ENCODE measurements at regions not wholly inside any gene's neighbourhood (a gene's known extent, or its start where the extent isn't known, plus 50 kb on each side); places are given as distances from the start of the nearest gene placed in this dataset.

DNA sequence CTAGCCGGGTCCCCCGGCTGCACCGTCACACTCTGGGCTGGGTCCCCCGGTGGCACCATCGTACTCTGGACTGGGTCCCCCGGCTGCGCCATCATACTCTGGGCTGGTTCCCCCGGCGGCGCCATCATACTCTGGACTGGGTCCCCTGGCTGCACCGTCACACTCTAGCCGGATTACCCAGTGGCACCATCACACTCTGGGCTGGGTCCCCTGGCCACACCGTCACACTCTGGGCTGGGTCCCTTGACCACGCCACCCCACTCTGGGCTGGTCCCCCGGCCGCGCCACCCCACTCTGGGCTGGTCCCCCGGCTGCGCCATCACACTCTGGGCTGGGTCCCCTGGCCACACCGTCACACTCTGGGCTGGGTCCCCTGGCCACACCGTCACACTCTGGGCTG lies 653.8 kb upstream of the ID2 start:
- no peaks in the 10 kb centered on the region for H3K9me3 ChIP-seq (ENCODE audit: control insufficient read depth in 2 of 2, insufficient read depth in 1 of 2, low read length in 1 of 2)
- no peak overlapping the region for H3K27ac ChIP-seq (ENCODE audit: low read depth in 1 of 2, low read length in 1 of 2)
- H3K4me3 ChIP-seq (ENCODE audit: low read length in 2 of 2), result no peak overlapping the region
- no peaks in the 10 kb centered on the region for H3K27me3 ChIP-seq (ENCODE audit: control insufficient read depth in 2 of 2, insufficient read depth in 1 of 2, low read length in 1 of 2)
- no peaks in the 10 kb centered on the region for H3K4me1 ChIP-seq (ENCODE audit: control insufficient read depth in 2 of 2, insufficient read depth in 2 of 2, low read length in 2 of 2)
- no peak for DNase-seq (ENCODE audit: low read depth in 6 of 9, low spot score in 9 of 9)
- 85% methylated on average over 21 of the region's 21 CpGs for WGBS
- no peaks in the 10 kb centered on the region for H3K36me3 ChIP-seq (ENCODE audit: control insufficient read depth in 2 of 2, insufficient read depth in 2 of 2, low read length in 1 of 2)

DNA sequence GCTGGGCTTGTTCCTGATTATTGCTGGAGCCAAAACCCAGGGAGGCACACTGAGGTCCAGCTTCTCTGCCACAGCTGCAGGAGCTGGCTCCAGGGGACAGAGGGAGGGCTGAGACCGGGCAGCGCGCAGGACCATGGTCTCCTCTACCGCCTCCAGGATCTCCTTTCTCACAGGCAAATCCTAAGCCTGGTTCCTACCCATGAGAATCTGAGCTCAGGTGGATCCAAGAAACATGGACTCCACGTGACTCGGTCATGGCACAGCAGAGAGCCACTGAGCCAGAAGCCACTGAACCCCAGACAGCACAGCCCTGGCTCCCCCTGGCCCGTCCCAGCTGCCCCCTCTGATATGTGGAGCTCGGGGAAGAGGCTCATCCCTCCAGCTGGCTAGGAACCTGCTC lies 653.4 kb upstream of the ID2 start:
- H3K9me3 ChIP-seq (ENCODE audit: control insufficient read depth in 2 of 2, insufficient read depth in 1 of 2, low read length in 1 of 2), result no peaks in the 10 kb centered on the region
- no peak overlapping the region for H3K4me3 ChIP-seq (ENCODE audit: low read length in 2 of 2)
- no peaks in the 10 kb centered on the region for H3K4me1 ChIP-seq (ENCODE audit: control insufficient read depth in 2 of 2, insufficient read depth in 2 of 2, low read length in 2 of 2)
- 87% methylated on average over 8 of the region's 8 CpGs for WGBS
- H3K36me3 ChIP-seq (ENCODE audit: control insufficient read depth in 2 of 2, insufficient read depth in 2 of 2, low read length in 1 of 2), result no peaks in the 10 kb centered on the region
- H3K27me3 ChIP-seq (ENCODE audit: control insufficient read depth in 2 of 2, insufficient read depth in 1 of 2, low read length in 1 of 2), result no peaks in the 10 kb centered on the region
- DNase-seq (ENCODE audit: low read depth in 6 of 9, low spot score in 9 of 9), result no peak
- no peak overlapping the region for H3K27ac ChIP-seq (ENCODE audit: low read depth in 1 of 2, low read length in 1 of 2)

DNA sequence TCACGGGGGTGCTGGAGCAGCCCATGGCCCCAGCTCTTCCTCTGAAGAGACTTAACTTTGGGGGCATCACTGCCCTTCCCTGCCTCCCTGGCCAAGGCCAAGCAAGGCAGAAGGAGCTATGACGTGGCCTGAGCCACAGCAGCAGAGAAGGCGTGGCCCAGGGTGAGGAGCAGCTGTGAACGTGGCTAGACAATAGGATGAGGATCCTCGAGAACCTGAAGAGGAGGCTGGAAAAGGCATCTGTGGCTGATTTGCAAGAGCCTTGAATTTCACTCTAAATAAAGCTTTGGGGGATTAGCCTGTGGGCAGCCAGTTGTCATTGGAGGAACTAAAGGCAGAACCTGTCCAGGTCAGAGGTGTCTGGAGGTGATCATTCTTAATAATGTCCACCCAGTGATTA lies 652.9 kb upstream of the ID2 start:
- H3K27ac ChIP-seq (ENCODE audit: low read depth in 1 of 2, low read length in 1 of 2), result no peak overlapping the region
- WGBS, result 89% methylated on average over 5 of the region's 5 CpGs
- H3K27me3 ChIP-seq (ENCODE audit: control insufficient read depth in 2 of 2, insufficient read depth in 1 of 2, low read length in 1 of 2), result no peaks in the 10 kb centered on the region
- no peaks in the 10 kb centered on the region for H3K9me3 ChIP-seq (ENCODE audit: control insufficient read depth in 2 of 2, insufficient read depth in 1 of 2, low read length in 1 of 2)
- DNase-seq (ENCODE audit: low read depth in 6 of 9, low spot score in 9 of 9), result no peak
- no peaks in the 10 kb centered on the region for H3K4me1 ChIP-seq (ENCODE audit: control insufficient read depth in 2 of 2, insufficient read depth in 2 of 2, low read length in 2 of 2)
- H3K4me3 ChIP-seq (ENCODE audit: low read length in 2 of 2), result no peak overlapping the region
- H3K36me3 ChIP-seq (ENCODE audit: control insufficient read depth in 2 of 2, insufficient read depth in 2 of 2, low read length in 1 of 2), result no peaks in the 10 kb centered on the region

DNA sequence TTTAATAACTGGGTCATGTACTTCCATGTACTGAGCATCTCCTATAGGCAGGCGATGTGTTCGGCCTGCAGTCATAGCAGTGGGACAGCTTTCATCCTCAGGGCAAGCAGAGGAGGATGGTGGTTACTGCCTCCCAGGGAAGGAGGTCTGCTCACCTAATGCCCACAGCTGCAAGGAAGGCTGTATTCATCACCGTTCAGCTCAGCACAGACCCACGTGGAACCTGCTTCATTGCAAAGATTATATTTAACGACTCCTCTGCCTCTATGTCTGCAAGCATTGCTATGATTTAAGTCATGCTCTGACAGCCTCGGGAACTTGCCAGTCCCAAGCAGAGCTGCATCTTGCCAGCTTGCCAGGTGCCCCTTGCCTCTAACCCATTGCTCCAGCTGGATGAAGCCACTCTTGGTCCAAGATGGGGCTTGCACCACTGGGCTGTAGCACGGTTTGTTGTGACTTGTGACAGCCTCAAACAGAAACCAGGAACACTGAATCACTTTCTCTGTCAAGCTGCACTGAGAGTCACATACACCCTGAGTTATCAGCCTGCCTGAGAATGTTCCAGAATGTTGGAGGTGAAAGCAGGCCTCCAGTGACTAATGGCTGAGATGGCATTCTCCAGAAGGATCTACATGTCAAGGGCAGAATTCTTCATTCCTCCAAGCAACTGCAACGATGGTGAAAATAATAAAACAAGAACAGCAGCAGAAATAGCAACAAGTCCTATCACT lies 651.1 kb upstream of the ID2 start:
- DNase-seq (ENCODE audit: low read depth in 6 of 9, low spot score in 9 of 9), result no peak
- no peak overlapping the region for H3K27ac ChIP-seq (ENCODE audit: low read depth in 1 of 2, low read length in 1 of 2)

DNA sequence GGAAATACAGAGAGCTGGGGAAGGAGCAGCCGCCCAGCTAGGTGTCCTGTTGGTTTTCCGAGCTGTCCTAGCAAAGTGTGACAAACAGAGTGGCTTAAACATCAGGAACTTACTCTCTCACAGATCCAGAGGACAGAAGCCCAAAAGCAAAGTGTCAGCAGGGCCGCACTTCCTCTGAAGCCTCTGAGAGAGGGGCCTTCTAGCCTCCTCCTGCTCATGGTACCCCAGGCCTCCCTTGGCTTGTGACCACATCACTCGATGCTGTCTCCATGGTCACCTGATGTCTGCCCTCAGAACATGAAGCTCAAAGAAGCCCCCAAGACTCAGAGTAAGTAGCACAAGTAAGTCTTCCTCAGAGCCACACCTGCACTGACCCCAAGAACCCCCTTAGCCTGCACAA lies 650.5 kb upstream of the ID2 start:
- Histone ChIP-seq H3K4me3 (ENCODE audit: low read length in 2 of 2) (no peak overlapping the region), H3K36me3 (ENCODE audit: control insufficient read depth in 2 of 2, insufficient read depth in 2 of 2, low read length in 1 of 2) (no peaks in the 10 kb centered on the region), H3K27me3 (ENCODE audit: control insufficient read depth in 2 of 2, insufficient read depth in 1 of 2, low read length in 1 of 2) (no peaks in the 10 kb centered on the region), H3K9me3 (ENCODE audit: control insufficient read depth in 2 of 2, insufficient read depth in 1 of 2, low read length in 1 of 2) (no peaks in the 10 kb centered on the region), H3K4me1 (ENCODE audit: control insufficient read depth in 2 of 2, insufficient read depth in 2 of 2, low read length in 2 of 2) (no peaks in the 10 kb centered on the region), H3K27ac (ENCODE audit: low read depth in 1 of 2, low read length in 1 of 2) (no peak overlapping the region)
- 83% methylated on average over 4 of the region's 4 CpGs for WGBS
- no peak for DNase-seq (ENCODE audit: low read depth in 6 of 9, low spot score in 9 of 9)

More for the DNA sequence above, 651.1 kb upstream of the ID2 start:
- no peaks in the 10 kb centered on the region for H3K27me3 ChIP-seq (ENCODE audit: control insufficient read depth in 2 of 2, insufficient read depth in 1 of 2, low read length in 1 of 2)
- no peaks in the 10 kb centered on the region for H3K9me3 ChIP-seq (ENCODE audit: control insufficient read depth in 2 of 2, insufficient read depth in 1 of 2, low read length in 1 of 2)
- 82% methylated on average over 8 of the region's 8 CpGs for WGBS
- no peaks in the 10 kb centered on the region for H3K36me3 ChIP-seq (ENCODE audit: control insufficient read depth in 2 of 2, insufficient read depth in 2 of 2, low read length in 1 of 2)
- no peak overlapping the region for H3K4me3 ChIP-seq (ENCODE audit: low read length in 2 of 2)
- no peaks in the 10 kb centered on the region for H3K4me1 ChIP-seq (ENCODE audit: control insufficient read depth in 2 of 2, insufficient read depth in 2 of 2, low read length in 2 of 2)

DNA sequence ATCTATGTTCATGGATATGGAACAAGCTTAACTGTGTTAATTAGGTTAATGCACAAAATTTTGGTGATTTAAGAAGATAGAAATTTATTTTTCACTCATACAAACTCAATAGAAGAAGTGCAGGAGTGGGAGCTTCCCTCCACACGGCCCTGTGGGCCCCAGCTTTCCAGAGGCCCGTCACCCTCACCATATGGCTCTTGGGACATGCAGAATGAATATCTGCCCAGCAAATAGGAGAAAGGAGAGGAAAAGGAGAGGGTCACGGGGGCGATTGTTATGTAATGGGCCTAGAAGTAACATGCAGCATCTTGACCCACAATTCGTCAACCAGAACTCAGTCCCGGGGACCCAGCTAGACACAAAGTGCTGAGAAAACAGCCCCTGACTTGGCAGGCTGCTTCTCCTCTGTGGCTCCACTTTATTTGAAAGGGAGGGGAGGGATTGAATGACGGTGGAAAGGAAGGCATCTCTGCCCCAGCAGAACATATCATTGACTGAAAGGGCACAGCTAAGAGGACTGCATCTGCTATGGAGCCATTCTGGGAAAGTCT lies 648.2 kb upstream of the ID2 start:
- H3K4me3 ChIP-seq (ENCODE audit: low read length in 2 of 2), result no peak overlapping the region
- H3K27ac ChIP-seq (ENCODE audit: low read depth in 1 of 2, low read length in 1 of 2), result no peak overlapping the region
- H3K36me3 ChIP-seq (ENCODE audit: control insufficient read depth in 2 of 2, insufficient read depth in 2 of 2, low read length in 1 of 2), result no peaks in the 10 kb centered on the region
- no peaks in the 10 kb centered on the region for H3K27me3 ChIP-seq (ENCODE audit: control insufficient read depth in 2 of 2, insufficient read depth in 1 of 2, low read length in 1 of 2)
- no peak for DNase-seq (ENCODE audit: low read depth in 6 of 9, low spot score in 9 of 9)
- no peaks in the 10 kb centered on the region for H3K4me1 ChIP-seq (ENCODE audit: control insufficient read depth in 2 of 2, insufficient read depth in 2 of 2, low read length in 2 of 2)
- no peaks in the 10 kb centered on the region for H3K9me3 ChIP-seq (ENCODE audit: control insufficient read depth in 2 of 2, insufficient read depth in 1 of 2, low read length in 1 of 2)
- 96% methylated on average over 7 of the region's 7 CpGs for WGBS

DNA sequence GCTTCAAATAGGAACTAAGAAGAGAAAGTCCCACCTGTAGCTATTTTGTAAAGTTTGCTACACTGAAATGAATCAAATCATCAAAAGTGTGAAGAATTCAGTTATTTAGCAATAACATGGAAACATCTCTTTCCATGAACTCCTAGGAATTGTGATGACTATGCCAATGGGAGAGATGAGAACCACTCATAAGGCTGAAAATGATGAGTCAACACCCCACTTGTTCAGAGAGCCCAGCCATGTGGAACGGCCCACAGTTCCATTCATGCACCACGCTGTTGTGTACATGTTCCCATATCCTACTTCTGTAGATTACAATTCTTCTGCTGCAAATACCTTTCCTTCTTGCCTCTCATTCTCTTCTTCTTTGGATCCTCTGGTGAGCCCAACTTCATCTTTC lies 645.5 kb upstream of the ID2 start:
- H3K4me1 ChIP-seq (ENCODE audit: control insufficient read depth in 2 of 2, insufficient read depth in 2 of 2, low read length in 2 of 2), result no peaks in the 10 kb centered on the region
- no peak overlapping the region for H3K27ac ChIP-seq (ENCODE audit: low read depth in 1 of 2, low read length in 1 of 2)
- no peaks in the 10 kb centered on the region for H3K9me3 ChIP-seq (ENCODE audit: control insufficient read depth in 2 of 2, insufficient read depth in 1 of 2, low read length in 1 of 2)
- H3K4me3 ChIP-seq (ENCODE audit: low read length in 2 of 2), result no peak overlapping the region
- H3K27me3 ChIP-seq (ENCODE audit: control insufficient read depth in 2 of 2, insufficient read depth in 1 of 2, low read length in 1 of 2), result no peaks in the 10 kb centered on the region
- DNase-seq (ENCODE audit: low read depth in 6 of 9, low spot score in 9 of 9), result no peak
- H3K36me3 ChIP-seq (ENCODE audit: control insufficient read depth in 2 of 2, insufficient read depth in 2 of 2, low read length in 1 of 2), result no peaks in the 10 kb centered on the region
- 98% methylated on average over 2 of the region's 2 CpGs for WGBS

DNA sequence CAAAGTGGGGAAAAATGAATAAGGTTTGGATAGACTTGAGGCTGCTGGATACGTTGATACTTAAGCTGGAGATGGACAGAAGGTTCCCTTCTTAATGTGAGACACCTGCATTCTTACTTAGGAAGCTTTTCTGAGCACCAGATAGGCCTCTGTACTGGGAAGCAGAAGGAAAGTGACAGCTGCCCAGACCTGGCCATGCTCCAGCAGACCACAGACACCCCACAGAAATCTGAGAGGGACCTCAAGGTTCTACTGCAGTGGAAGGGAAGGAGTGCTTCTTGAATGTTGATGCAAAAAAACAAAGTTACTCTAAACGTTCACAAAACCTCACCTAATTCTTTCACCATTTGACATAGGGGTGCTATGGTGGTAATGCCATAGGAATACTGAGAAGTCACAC lies 642.1 kb upstream of the ID2 start:
- no peak for DNase-seq (ENCODE audit: low read depth in 6 of 9, low spot score in 9 of 9)

DNA sequence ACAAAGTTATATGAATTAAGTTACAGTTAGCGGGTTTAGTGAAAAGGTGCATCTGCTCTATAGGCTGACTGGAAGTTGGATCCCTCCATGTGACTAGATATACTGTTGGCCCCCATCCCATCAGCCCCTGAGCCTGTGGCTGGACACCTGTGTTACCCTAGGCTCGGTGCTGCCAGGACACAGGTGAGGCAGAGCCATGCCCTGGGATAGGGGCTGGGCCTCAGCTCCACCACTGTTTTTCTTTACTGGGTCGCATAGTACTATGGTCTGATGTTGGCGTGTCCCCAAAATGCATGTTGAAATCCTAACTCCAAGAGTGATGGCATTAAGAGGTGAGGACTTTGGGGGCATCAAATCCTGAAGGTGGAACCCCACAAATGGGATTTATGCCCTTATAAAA lies 638.6 kb upstream of the ID2 start:
- Histone ChIP-seq H3K27me3 (ENCODE audit: control insufficient read depth in 2 of 2, insufficient read depth in 1 of 2, low read length in 1 of 2) (no peaks in the 10 kb centered on the region), H3K36me3 (ENCODE audit: control insufficient read depth in 2 of 2, insufficient read depth in 2 of 2, low read length in 1 of 2) (no peaks in the 10 kb centered on the region), H3K4me3 (ENCODE audit: low read length in 2 of 2) (no peak overlapping the region), H3K9me3 (ENCODE audit: control insufficient read depth in 2 of 2, insufficient read depth in 1 of 2, low read length in 1 of 2) (peaks cover 0 to 3% of the 10 kb centered on the region in 2 donors), H3K27ac (ENCODE audit: low read depth in 1 of 2, low read length in 1 of 2) (no peak overlapping the region), H3K4me1 (ENCODE audit: control insufficient read depth in 2 of 2, insufficient read depth in 2 of 2, low read length in 2 of 2) (no peaks in the 10 kb centered on the region)
- DNase-seq (ENCODE audit: low read depth in 6 of 9, low spot score in 9 of 9), result no peak
- WGBS, result 97% methylated on average over 4 of the region's 4 CpGs

More for the DNA sequence above, 642.1 kb upstream of the ID2 start:
- Histone ChIP-seq H3K4me1 (ENCODE audit: control insufficient read depth in 2 of 2, insufficient read depth in 2 of 2, low read length in 2 of 2) (no peaks in the 10 kb centered on the region), H3K36me3 (ENCODE audit: control insufficient read depth in 2 of 2, insufficient read depth in 2 of 2, low read length in 1 of 2) (no peaks in the 10 kb centered on the region), H3K27ac (ENCODE audit: low read depth in 1 of 2, low read length in 1 of 2) (no peak overlapping the region), H3K27me3 (ENCODE audit: control insufficient read depth in 2 of 2, insufficient read depth in 1 of 2, low read length in 1 of 2) (no peaks in the 10 kb centered on the region), H3K4me3 (ENCODE audit: low read length in 2 of 2) (no peak overlapping the region), H3K9me3 (ENCODE audit: control insufficient read depth in 2 of 2, insufficient read depth in 1 of 2, low read length in 1 of 2) (peaks cover 0 to 3% of the 10 kb centered on the region in 2 donors)
- WGBS, result 25% methylated on average over 2 of the region's 2 CpGs
